Activated CD4-positive, alpha-beta memory T cell treated with anti-CD3 and anti-CD28 coated beads, Interleukin-2, amount 10 ng/mL, durations not matched to agents 7 days and 5 days (primary cell): ENCODE measurements at regions not wholly inside any gene's neighbourhood (a gene's known extent, or its start where the extent isn't known, plus 50 kb on each side); places are given as distances from the start of the nearest gene placed in this dataset.

Experiments used
- CTCF ChIA-PET: fragments of 350-600 bp; sonication (Branson Sonifier 250); formaldehyde crosslinking; loops from one replicate; lab custom pipeline; 2021; ENCODE audit warnings: antibody characterized with exemption, inconsistent platforms; lab: Charles Lee
- POLR2A ChIA-PET: fragments of 350-600 bp; sonication (Branson Sonifier 250); formaldehyde crosslinking; loops from one replicate; lab custom pipeline; 2021; ENCODE audit warnings: antibody characterized with exemption; lab: Charles Lee
- DNase-seq: peaks from one replicate; pipeline ENCODE4 v3.0.0-alpha.2; 2020
- H3K27ac Mint-ChIP-seq: one replicate; pipeline ENCODE4 v1.8.0; 2021; ENCODE audit warnings: mild to moderate bottlenecking, mixed read lengths
- H3K27me3 Mint-ChIP-seq: one replicate; pipeline ENCODE4 v1.8.0; 2021; ENCODE audit warnings: mixed read lengths
- H3K36me3 Mint-ChIP-seq: one replicate; pipeline ENCODE4 v1.8.0; 2021; ENCODE audit warnings: low read depth, mixed read lengths
- H3K4me1 Mint-ChIP-seq: one replicate; pipeline ENCODE4 v1.8.0; 2021; ENCODE audit warnings: mixed read lengths
- H3K4me3 Mint-ChIP-seq: one replicate; pipeline ENCODE4 v1.8.0; 2021; ENCODE audit warnings: mild to moderate bottlenecking, mixed read lengths
- H3K9me3 Mint-ChIP-seq: one replicate; pipeline ENCODE4 v1.8.0; 2021; ENCODE audit warnings: mixed read lengths

- Mint-ChIP-seq H3K4me3 (no peak overlapping the region), H3K27me3 (peaks cover 8% of the 10 kb centered on the region), H3K27ac (no peak overlapping the region), H3K4me1 (no peaks in the 10 kb centered on the region), H3K9me3 (peaks cover 23% of the 10 kb centered on the region), H3K36me3 (no peaks in the 10 kb centered on the region)
- DNase-seq: no peak
- ChIA-PET POLR2A (no interaction called here), CTCF (no interaction called here)
Observed at GRCh38 chr15:49758456-49758855, 137.6 kb downstream of the DTWD1 start.

GRCh38 chr15:49758856-49759255 is 138.0 kb downstream of the DTWD1 start:
- Mint-ChIP-seq H3K27ac (no peak overlapping the region), H3K27me3 (peaks cover 8% of the 10 kb centered on the region), H3K4me3 (no peak overlapping the region), H3K4me1 (no peaks in the 10 kb centered on the region), H3K9me3 (peaks cover 23% of the 10 kb centered on the region), H3K36me3 (no peaks in the 10 kb centered on the region)
- no peak for DNase-seq
- POLR2A ChIA-PET: no interaction called here
- CTCF ChIA-PET: no interaction called here

- peaks cover 25% of the 10 kb centered on the region for H3K9me3 Mint-ChIP-seq
- POLR2A ChIA-PET: no interaction called here
- H3K4me1 Mint-ChIP-seq: no peaks in the 10 kb centered on the region
- H3K36me3 Mint-ChIP-seq: no peaks in the 10 kb centered on the region
- DNase-seq: no peak
- H3K27ac Mint-ChIP-seq: no peak overlapping the region
- peaks cover 4% of the 10 kb centered on the region for H3K27me3 Mint-ChIP-seq
- CTCF ChIA-PET: no interaction called here
- H3K4me3 Mint-ChIP-seq: no peak overlapping the region
Observed at GRCh38 chr15:49760749-49761148, 139.9 kb downstream of the DTWD1 start.

- H3K4me3 Mint-ChIP-seq: no peak overlapping the region
- DNase-seq: no peak
- ChIA-PET CTCF (no interaction called here), POLR2A (no interaction called here)
- H3K27ac Mint-ChIP-seq: no peak overlapping the region
- no peaks in the 10 kb centered on the region for H3K4me1 Mint-ChIP-seq
- H3K27me3 Mint-ChIP-seq: no peaks in the 10 kb centered on the region
- H3K9me3 Mint-ChIP-seq: peaks cover 2% of the 10 kb centered on the region
- H3K36me3 Mint-ChIP-seq: no peaks in the 10 kb centered on the region
Observed at GRCh38 chr15:49769225-49769624, 148.4 kb downstream of the DTWD1 start.

- no peak for DNase-seq
- CTCF ChIA-PET: no interaction called here
- no peaks in the 10 kb centered on the region for H3K4me1 Mint-ChIP-seq
- POLR2A ChIA-PET: no interaction called here
- H3K27ac Mint-ChIP-seq: no peak overlapping the region
- H3K27me3 Mint-ChIP-seq: no peaks in the 10 kb centered on the region
- no peak overlapping the region for H3K4me3 Mint-ChIP-seq
- H3K36me3 Mint-ChIP-seq: no peaks in the 10 kb centered on the region
- H3K9me3 Mint-ChIP-seq: peaks cover 8% of the 10 kb centered on the region
Observed at GRCh38 chr15:49789436-49789835, 168.6 kb downstream of the DTWD1 start.

GRCh38 chr15:49793943-49794342 is 173.1 kb downstream of the DTWD1 start:
- Mint-ChIP-seq H3K27me3 (no peaks in the 10 kb centered on the region), H3K4me1 (no peaks in the 10 kb centered on the region)

GRCh38 chr15:49801796-49802195 is 180.9 kb downstream of the DTWD1 start:
- ChIA-PET POLR2A (no interaction called here), CTCF (no interaction called here)
- no peak overlapping the region for H3K27ac Mint-ChIP-seq
- DNase-seq: no peak
- H3K4me3 Mint-ChIP-seq: no peak overlapping the region
- peaks cover 3% of the 10 kb centered on the region for H3K27me3 Mint-ChIP-seq
- peaks cover 13% of the 10 kb centered on the region for H3K9me3 Mint-ChIP-seq
- no peaks in the 10 kb centered on the region for H3K4me1 Mint-ChIP-seq
- H3K36me3 Mint-ChIP-seq: no peaks in the 10 kb centered on the region

More at GRCh38 chr15:49793943-49794342, 173.1 kb downstream of the DTWD1 start:
- POLR2A ChIA-PET: no interaction called here
- Mint-ChIP-seq H3K27ac (no peak overlapping the region), H3K4me3 (no peak overlapping the region), H3K9me3 (peaks cover 5% of the 10 kb centered on the region), H3K36me3 (no peaks in the 10 kb centered on the region)
- CTCF ChIA-PET: no interaction called here
- DNase-seq: no peak
